Fibroblast of skin of left biceps (primary cell): ENCODE measurements at regions not wholly inside any gene's neighbourhood (a gene's known extent, or its start where the extent isn't known, plus 50 kb on each side); places are given as distances from the start of the nearest gene placed in this dataset.

Experiments
- DNase-seq, 2 experiments: peaks; one replicate each; pipeline ENCODE4 v3.0.0-alpha.2; 2013; ENCODE audit warnings: low read depth in 2 of 2

DNA sequence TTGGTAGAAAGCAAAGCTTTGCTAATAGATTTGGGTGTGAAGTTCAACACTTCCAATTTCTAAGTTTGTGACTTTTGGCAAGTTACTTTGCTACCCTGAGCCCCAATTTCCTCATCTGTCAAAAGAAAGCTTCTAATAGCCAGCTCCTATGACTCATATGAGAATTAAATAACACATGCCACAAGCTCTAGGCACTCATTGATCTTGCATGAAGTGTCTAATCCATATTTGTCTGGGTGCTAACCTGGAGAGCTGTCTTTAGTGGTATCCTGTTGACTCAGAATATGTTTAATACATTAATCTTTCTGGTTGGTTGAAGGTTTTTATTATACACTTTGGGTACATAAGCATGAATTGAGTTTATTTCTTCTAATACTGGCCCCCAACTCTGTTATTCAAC is 188.8 kb downstream of the POSTN start:
- no peak for DNase-seq

DNA sequence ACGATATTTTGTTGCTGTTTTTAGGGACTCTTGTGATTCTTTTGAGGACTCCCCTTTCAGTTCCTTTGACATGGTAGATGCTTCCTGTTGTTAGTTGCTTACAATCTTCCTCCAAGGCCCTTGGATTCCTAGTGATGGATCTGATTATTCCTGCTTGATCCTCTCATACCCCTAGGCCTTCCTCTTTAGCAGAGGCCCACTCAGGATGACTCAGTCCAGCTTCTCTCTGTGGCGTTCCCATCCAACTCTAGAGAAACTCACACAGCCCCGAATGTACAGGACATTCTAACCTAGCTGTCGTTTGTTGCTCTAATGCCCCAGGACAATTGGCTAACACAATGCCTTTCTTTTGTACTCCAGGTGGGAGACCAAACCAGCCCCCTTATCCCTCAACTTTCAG is 191.4 kb downstream of the POSTN start:
- DNase-seq, result no peak

DNA sequence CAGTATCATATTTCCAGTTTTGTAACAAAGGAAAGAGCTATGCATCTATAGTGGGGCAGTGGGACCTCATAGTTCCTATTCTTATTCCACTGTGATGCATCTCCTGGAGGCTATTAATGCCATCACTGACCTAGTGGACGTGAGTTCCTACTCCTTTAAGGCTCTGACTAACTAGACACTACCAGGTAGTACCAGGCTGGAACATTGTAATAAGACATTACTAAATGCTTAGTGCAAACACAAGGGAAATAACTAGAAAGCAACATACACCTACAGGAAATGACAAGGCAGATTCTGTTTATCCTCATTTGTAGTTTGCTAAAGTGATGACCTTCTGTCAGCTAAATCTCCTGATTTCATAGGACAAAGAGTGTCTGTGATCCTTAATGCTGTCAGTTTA is 192.5 kb downstream of the POSTN start:
- DNase-seq, result no peak

DNA sequence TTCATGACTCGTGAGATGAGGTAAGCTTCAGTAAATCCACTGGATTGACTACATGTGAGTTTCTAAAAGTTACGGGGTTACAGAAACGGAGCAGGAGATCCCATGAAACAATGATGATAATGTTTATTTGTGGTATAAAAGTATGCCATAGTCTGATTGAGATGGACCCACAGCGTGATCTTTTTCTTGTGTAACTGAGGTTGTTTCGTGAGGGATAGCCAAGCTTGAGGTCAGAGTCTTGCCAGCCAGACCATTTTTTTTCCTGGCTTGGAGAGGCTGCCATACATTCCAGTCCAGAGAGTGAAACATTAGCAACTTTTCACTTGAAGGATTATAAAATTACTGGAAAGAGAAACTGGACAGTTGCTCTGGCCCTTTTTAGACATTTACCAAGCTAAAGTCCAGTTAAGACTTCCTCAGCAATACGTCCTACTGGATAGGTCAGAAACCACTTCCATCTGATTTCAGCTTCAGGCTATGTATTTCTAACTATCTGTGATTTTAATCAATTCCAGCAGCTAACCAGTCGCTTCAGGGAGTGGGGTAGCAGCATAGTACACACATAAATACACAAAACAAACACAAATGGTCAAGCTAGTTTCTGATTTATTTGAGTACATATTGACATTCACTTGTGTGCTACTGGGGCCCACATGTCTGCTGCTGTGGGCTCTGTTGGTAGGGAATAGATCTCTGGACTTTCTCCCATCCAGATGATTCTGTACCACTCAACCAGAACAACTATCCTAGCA is 194.6 kb downstream of the POSTN start:
- DNase-seq, result peak; percentile 79 to 87

DNA sequence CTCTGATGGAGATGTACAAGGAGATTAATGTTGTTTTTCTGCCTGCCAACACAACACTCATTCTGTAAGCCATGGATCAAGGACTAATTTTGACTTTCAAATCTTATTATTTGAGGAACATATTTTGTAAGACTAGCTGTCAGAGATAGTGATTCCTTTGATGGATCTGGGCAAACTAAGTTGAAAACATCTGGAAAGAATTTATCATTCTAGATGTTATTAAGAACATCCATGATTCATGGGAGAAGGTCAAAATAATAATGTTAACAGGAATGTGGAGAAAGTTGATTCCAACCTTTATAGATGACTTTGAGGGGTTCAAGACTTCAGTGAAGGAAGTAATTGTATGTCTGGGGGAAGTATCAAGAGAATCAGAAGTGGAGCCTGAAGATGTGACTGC is 196.8 kb downstream of the POSTN start:
- no peak for DNase-seq

DNA sequence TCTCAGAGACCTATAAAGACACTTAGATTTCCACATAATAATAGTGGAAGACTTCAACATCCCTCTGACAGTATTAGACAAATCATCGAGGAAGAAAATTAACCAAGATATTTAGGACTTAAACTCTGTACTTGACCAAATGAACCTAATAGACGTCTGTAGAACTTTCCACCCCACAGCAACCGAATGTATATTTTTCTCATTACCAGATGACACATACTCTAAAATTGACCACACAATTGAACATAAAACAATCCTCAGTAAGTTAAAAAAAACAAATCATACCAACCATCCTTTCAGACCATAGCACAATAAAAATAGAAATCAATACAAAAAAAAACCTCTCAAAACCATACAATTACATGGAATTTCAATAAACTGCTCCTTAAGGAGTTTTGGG is 201.0 kb downstream of the POSTN start:
- DNase-seq, result no peak

DNA sequence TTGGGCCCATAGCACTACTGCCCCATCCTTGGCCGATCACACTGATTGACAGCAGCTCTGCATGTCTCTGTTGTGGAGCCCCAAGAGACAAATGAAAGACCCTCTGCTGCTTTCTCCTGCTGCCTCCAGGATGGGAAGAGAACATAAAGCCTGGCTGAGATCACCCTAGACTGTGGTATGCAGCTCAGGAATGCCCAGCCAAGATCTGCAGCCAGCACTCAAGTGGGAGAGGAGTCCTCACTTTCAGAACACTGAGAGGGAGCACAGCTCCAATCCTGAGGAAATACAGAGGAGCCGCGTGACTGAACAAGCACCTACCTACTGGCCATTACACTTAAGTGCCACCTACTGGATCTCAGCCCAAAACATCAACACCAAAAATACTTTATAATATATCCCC is 203.0 kb downstream of the POSTN start:
- no peak for DNase-seq

DNA sequence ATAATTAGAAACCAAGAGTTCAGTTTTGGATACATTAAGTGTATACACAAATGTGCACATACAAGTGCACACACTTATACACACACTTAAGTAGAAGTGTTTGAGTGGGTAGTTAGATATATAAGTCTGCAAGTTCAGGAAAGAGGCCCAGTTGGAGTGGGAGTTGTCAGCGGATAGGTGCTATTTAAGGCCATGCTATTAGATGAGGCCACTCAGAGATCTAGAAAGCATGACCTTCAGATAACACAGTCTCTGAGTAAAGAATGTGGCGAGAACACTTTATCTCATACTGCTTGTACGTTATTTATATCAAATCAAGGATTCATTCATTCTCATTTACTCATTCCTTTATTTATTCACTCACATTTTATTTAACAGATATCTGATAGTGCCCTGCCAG is 206.2 kb downstream of the POSTN start:
- DNase-seq, result no peak

DNA sequence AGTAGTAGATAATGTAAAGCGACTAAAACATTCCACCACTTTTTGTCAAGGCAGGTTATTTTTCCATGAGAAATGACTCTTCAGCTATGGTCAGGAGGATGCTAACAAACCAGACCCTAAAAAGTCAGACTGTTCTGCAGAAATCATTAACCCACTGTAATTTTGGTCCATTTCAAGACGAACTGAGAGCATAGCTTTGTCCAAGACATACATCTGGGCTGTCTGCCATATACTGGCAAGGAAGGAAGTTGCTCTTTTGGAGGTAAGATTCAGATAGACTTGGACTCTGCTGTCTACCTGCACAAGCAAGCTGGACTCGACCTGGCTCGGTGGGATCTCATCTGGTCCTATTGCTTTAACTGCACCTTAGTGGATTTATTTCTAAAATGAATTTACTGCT is 207.8 kb downstream of the POSTN start:
- no peak for DNase-seq

DNA sequence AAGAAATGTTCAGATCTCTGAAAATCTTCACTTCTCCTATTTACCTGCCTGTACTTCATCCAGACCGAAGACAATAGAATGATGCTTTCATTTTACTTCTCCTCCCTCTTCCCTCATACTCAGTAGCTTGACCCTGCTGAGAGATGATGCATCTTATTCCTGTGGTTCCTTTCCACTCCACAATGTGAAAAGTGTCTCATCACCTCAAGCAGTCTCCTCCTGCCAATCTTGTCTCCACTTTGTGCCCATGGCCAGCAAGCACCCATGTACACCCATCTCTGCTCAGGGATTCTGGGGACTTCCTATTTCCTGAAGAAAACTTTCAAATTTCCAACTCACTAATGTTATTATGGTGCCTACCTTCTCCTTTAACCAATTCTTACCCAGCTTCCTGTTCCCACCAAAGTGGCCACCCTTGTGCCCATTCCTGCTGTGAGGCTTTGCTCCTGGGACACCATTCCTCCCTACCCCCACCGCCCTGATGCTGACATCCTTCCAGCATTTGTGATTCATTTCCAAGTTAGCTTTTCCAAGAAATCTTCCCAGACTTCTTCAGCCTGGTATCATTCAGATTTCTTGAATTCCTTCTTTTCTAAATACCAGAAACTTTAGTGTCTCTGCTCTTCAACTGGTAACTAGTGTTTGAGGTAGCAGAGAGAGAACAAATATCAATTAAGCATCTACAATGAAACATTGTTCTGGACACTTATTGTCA is 212.5 kb downstream of the POSTN start:
- DNase-seq, result no peak

DNA sequence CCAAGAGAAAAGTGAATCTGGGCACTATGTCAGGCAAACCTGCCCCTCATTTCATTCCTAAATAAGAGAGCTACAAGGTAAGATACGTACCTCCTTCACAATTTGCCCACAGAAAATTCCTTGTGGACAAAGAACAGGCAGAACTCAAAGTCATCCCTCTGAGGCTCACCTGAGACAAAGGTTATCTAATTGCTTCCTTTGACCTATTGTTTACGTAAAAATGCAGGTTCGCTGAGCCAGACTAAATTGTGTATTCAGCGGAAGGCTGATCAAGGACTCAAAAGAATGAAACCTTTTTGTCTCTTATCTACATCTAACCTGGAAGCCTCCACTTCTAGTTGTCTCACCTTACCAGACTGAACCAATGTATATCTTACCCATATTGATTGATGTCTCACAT is 213.3 kb downstream of the POSTN start:
- DNase-seq, result no peak

DNA sequence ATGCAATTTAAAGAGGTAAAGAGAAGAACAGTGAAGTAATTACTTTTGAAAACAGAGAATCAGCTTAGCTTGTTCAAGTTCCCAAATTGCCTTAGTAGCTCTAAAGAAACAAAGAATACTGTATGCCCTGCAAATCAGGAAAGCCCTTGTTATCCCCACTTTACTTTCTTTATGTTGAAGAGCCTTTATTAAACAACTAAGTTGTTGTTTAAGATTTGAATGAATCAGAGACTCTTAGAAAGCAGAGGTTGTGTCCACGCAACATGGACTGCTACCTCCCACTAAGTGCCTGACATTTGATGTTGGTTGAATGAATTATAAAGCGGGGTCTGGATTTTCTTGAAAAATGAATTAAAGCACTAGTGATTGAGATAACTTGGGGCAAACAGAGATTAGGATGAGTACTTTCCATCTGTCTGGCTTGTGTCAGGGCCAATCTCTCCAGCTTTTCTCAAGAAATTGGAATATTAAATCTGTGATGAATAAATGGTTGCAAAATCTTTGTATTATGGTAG is 214.7 kb downstream of the POSTN start:
- DNase-seq, result no peak

DNA sequence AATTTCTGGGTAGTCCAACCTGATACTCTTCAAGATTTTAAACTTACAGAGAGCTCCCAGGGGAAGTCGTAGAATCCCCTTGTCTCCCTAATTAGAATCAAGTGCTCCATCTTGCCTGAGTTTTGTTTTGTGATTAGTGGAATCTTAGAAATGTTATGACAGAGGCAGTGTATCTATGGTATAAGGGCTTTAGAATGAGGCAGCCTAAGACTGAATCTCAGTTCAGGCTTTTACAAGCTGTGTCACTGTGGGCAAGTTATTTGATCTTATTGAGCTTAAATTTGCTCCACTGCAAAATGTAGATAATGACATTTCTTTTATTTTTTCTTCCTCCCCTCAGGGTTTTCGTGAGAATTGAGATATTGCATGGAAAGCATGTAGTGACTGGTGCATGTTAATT is 215.5 kb downstream of the POSTN start:
- DNase-seq, result no peak

DNA sequence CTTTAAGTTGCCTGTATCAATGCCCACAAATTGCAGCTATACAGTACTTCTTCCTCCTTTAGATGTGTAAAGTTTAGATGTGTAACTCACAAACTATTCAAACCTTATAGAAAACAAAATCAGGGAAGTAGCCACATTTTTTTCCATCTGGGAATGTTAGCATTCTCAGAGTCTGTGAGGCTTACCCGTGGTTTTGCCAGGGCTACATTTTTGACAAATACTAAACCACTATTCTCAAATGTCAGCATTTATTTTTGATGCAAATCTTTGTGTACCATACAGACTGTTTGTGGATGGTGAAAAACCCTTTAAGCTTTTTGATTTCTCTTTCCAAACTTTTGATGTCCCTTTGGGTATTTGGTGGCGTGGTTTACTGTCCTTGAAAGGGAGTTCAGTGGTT is 216.4 kb downstream of the POSTN start:
- DNase-seq, result peak in 1 of 2 experiments; percentile 21

DNA sequence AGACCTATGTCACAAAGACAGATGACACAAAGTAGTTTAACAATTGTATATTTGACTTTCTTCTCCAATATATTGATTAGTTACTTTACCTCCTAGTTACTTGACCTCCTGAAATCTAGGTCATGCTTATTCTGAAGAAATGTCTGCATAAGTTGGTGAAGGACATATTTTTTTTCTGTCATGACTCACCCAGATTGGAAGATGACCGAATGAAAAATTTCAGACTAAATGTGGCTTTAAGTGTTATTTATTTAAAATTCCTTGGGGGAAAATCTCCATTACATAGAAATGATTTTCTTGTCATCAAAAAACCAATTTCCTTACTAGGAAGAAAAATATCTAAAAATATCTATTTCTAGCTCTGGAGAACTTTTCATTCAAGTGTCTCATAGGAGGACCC is 217.1 kb downstream of the POSTN start:
- DNase-seq, result no peak

DNA sequence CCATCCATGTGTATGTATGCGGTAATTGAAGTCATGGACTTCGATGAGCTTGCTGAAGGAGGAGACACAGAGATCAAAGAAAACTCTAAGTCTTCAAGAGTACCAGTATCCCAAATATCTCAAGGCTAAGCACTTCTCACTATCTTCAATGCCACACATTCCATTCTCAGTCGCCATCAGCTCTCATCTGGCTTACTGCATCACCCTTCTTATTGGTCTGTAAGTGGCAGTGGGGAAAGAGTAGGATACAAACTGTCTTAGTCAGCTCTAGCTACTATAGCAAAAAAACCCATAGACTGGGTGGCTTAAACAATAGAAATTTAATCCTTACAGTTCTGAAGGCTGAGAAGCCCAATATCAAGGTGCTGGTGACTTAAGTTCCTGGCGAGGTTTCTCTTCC is 218.7 kb downstream of the POSTN start:
- DNase-seq, result no peak

DNA sequence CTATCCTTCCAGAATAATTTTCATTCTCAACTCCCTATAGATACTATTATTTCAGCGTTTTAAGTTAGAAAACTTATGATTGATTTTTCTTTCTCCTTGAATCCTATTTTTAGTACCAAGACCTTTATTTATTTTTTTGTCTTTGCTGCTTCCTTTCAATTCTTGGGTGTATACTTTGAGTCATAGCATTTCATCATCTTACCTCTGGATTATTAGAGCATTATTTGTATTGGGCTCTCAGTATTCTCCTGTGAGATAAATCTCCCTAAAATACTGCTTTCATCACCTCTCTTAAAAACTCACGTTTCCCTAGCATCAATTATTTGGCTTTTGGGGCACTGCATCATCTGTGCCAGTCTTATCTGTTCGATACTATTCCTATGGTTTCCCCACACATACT is 222.8 kb downstream of the POSTN start:
- no peak for DNase-seq

DNA sequence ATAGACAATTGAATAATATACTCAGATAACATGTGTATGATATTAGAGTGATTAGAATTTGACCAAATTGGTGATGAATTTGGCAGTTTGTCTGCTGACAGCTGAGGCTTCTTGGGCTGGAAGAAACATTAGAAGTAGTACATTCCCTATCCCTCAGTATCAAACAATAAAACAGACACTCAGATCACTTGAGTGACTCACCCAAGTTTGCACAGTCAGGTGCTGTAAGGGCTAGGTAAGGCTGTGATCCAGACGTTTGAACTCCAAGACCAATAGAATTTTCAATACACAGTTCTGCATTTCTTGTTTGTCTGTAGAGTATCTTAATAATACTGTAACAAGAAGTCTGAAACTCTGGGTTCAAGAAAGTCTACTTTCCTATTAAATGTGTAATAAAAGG is 223.5 kb downstream of the POSTN start:
- no peak for DNase-seq

DNA sequence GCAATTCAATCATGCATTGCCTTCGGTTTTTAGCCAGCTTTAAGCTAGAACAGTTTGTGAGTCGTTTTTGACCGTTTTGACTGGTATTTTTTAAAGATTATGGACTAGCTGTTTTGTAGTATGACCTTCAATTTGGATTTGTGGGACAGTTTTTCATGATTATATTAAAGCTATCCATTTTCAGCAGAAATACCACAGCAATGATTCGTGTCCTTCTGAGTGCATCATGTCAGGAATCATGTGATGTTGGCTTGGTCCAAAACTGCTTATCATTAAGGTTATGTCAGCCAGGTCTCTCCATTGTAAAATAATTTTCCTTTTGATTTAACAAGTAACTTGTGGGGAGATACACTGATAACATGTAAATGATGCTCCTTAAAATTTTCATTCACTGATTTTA is 229.0 kb downstream of the POSTN start:
- DNase-seq, result peak in 1 of 2 experiments; percentile 25

DNA sequence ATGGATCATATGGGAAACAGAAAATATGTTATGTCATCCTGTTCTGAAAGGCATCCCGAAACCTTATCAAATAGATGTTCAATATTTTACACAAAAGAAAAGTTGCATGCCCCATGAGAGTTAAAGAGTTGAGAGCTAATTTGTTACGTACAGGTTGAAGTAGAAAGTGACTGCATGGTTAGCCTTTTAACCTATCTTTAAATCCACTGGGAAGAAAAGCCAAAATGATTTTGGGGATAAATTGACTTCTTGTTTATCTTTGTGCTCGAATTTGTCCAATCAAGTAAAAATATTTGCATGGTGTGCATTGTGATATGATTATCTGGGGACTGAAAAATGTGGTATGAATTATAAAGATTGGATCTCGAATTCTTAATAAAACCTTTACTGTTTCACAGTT is 230.1 kb downstream of the POSTN start:
- DNase-seq, result no peak

DNA sequence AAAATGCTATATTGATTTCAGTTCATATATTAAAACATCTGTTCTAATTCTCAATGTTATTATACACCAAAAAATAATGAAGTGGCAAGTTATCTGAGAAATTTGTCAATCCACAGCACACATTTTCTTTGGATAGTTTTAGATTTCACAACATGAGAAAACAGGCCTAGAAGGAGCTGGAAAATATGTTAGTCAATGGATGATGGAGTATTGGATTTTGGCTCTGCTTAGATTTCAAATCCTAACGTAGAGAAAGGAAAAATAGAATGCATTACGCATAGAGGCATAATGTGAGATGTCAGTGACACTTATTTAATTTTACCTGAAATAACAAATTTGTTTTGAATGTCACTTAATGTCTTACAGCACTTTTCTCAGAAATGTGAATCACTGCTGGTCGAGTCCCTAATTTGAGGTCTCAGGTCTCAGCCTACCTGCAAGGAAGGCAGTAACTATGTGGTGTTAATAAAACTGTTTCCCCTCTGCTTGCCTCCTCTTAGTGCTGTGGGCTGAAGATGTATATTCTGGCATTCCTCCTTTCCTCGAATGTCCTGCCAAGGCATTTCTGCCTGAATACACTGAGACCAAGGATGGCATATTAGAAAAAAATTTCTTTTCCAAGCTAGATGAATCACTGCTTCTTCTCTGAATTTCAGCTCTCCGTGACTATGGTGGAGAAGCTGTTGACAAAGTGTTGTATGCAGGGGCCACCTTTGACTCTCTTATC is 232.4 kb downstream of the POSTN start:
- no peak for DNase-seq

DNA sequence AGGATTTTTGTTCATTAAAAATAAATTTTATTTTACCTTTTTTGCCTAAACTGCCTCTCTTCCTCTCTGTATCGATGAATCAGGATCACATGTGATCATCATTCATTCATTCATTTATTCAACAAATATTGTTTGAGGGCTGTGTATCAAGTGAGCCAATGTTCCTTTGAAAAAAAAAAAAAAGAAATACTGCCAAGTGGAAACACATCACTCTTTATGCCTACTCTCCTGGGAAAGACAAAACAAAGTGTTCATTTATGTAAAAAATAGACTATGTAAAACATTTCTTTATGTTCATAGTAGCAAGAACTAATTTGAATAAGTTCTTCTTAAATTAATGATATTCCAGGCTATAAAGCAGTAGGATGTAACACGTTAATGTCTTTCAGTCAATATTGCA is 233.1 kb downstream of the POSTN start:
- DNase-seq, result no peak

DNA sequence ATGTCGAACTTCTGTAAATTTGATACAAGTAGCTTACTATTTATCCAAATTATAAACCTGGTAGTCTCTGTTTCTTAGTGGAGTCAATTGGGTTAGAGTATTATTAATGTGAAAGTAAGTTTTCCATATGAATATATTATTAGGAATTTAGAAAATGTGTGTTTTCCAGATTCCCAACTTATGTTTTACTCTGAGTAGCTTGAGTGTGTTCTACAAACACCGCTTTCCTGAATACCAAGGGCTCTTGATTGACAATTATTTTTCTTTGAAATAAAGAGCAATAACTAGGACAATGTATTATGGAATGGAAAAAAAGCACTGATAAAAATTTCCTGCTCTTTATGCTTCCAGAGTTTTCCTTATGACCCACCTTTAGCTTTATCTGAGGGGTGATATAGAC is 233.6 kb downstream of the POSTN start:
- DNase-seq, result no peak
